ENCODE measurements at regions not wholly inside any gene's neighbourhood (a gene's known extent, or its start where the extent isn't known, plus 50 kb on each side); places are given as distances from the start of the nearest gene placed in this dataset.

- TF ChIP-seq SUZ12 (IDR thresholded peaks at IDR 0.05) (no peak), SP1 (IDR thresholded peaks at IDR 0.05) (no peak), PKNOX1 (IDR thresholded peaks at IDR 0.05) (no peak), FOXA1 (IDR thresholded peaks at IDR 0.05) (no peak), ELF4 (IDR thresholded peaks at IDR 0.05) (no peak), LEF1 (IDR thresholded peaks at IDR 0.05; ENCODE audit: borderline replicate concordance) (no peak), FOXM1 (IDR thresholded peaks at IDR 0.05; ENCODE audit: borderline replicate concordance) (no peak), TARDBP (IDR thresholded peaks at IDR 0.05) (no peak), ZNF384 (IDR thresholded peaks at IDR 0.05) (no peak)
These were observed 667.3 kb upstream of the SORCS1 start for GRCh38 chr10:107831772-107832171.

Data from HEK293T (cell line).